Fibroblast of lung (primary cell): ENCODE measurements at regions not wholly inside any gene's neighbourhood (a gene's known extent, or its start where the extent isn't known, plus 50 kb on each side); places are given as distances from the start of the nearest gene placed in this dataset.

Experiments used
- DNase-seq, 2 donors: peaks; one replicate each; pipeline versions ENCODE4 v3.0.0 to v3.0.0-alpha.2; 2010; ENCODE audit warnings: low read depth in 2 of 2
- H2AFZ ChIP-seq: 2 replicates; pipeline ENCODE4 v1.5.1; 2012; ENCODE audit warnings: low read length, control low read depth, inconsistent platforms
- H3K27ac ChIP-seq: 2 replicates; pipeline ENCODE4 v1.5.1; 2011; ENCODE audit warnings: low read length, control low read depth; ENCODE audit not compliant: insufficient read depth
- H3K27me3 ChIP-seq: 2 replicates; pipeline ENCODE4 v1.5.1; 2011; ENCODE audit warnings: mild to moderate bottlenecking, low read length; ENCODE audit not compliant: control insufficient read depth, insufficient read depth
- H3K36me3 ChIP-seq: 2 replicates; pipeline ENCODE4 v1.5.1; 2011; ENCODE audit warnings: low read length; ENCODE audit not compliant: control insufficient read depth, insufficient read depth
- H3K4me1 ChIP-seq: 2 replicates; pipeline ENCODE4 v1.5.1; 2011; ENCODE audit warnings: low read length; ENCODE audit not compliant: control insufficient read depth, insufficient read depth; ENCODE audit errors: extremely low read depth
- H3K4me2 ChIP-seq: 2 replicates; pipeline ENCODE4 v1.5.1; 2011; ENCODE audit warnings: low read length, control low read depth; ENCODE audit not compliant: insufficient read depth; ENCODE audit errors: extremely low read depth
- H3K4me3 ChIP-seq, 4 experiments: fragments of 200-600 bp in 1 of 4; sonication (generic) in 1 of 4; replicated peaks in 1 of 4; 2 replicates each; pipeline ENCODE4 v1.5.1; 2011 to 2016; ENCODE audit warnings: low read length in 4 of 4, low read depth in 3 of 4, mild to moderate bottlenecking in 3 of 4, control low read depth in 2 of 4, inconsistent platforms in 1 of 4, mixed read lengths in 1 of 4; ENCODE audit not compliant: insufficient read depth in 1 of 4; ENCODE audit errors: control extremely low read depth in 1 of 4
- H3K79me2 ChIP-seq: 2 replicates; pipeline ENCODE4 v1.5.1; 2012; ENCODE audit warnings: mild to moderate bottlenecking, low read length, inconsistent platforms; ENCODE audit not compliant: control insufficient read depth, insufficient read depth
- H3K9ac ChIP-seq: 2 replicates; pipeline ENCODE4 v1.5.1; 2011; ENCODE audit warnings: mild to moderate bottlenecking, low read length, control low read depth; ENCODE audit not compliant: insufficient read depth
- H3K9me3 ChIP-seq: 2 replicates; pipeline ENCODE4 v1.5.1; 2012; ENCODE audit warnings: low read depth, low read length; ENCODE audit not compliant: control insufficient read depth, insufficient read depth
- H4K20me1 ChIP-seq: 2 replicates; pipeline ENCODE4 v1.5.1; 2011; ENCODE audit warnings: low read length; ENCODE audit not compliant: control insufficient read depth, insufficient read depth; ENCODE audit errors: extremely low read depth
- CTCF ChIP-seq, 2 donors: IDR thresholded peaks in 1 of 2; conservative IDR thresholded peaks in 1 of 2; 1 replicate in 1 of 2; 2 replicates in 1 of 2; pipeline ENCODE4 v1.5.1; 2011 to 2012; ENCODE audit warnings: low read length in 2 of 2, control low read depth in 1 of 2, inconsistent platforms in 1 of 2, low read depth in 1 of 2, mild to moderate bottlenecking in 1 of 2
- EZH2 ChIP-seq: IDR thresholded peaks from 2 replicates; pipeline ENCODE4 v1.5.1; 2012; ENCODE audit warnings: low read length, control low read depth, mild to moderate bottlenecking; ENCODE audit errors: missing control alignments

DNA sequence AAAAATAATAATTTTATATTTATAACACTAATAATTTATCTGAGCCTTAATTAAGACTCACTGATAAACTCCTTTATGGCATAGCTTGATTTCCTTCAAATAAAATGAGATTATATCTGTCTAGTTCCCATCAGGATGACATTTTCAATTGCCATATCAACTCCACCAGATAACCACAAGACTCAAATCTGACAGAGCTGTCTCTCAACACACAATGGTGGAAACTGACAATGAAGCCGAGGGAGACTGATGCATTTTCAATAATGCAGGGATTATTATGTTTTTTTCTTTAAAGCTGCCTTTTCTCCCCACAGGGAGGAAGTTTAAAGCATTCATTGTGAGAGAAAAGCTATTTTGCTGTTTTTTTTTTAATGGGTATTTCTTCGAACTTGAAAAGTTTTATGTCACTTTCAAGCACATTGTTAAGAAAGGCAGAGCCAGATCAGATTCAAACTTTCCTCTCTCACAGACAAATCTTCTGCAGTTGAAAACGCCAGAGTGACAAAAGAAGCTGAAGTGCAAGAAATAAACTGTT is 1326.9 kb upstream of the MIR17HG start:
- Histone ChIP-seq H4K20me1 (no peaks in the 10 kb centered on the region), H3K9ac (no peak overlapping the region), H2AFZ (no peak overlapping the region), H3K4me2 (no peak overlapping the region), H3K36me3 (no peaks in the 10 kb centered on the region), H3K9me3 (no peaks in the 10 kb centered on the region), H3K4me1 (no peaks in the 10 kb centered on the region), H3K27ac (no peak overlapping the region), H3K4me3 (no peak overlapping the region), H3K79me2 (no peaks in the 10 kb centered on the region), H3K27me3 (no peaks in the 10 kb centered on the region)
- no peak for DNase-seq
- TF ChIP-seq CTCF (conservative IDR thresholded peaks at IDR 0.05 in 1 of 2, IDR thresholded peaks at IDR 0.05 in 1 of 2; ENCODE audit: low read depth in 1 of 2, low read length in 2 of 2) = no peak
- TF ChIP-seq EZH2 = no peak

DNA sequence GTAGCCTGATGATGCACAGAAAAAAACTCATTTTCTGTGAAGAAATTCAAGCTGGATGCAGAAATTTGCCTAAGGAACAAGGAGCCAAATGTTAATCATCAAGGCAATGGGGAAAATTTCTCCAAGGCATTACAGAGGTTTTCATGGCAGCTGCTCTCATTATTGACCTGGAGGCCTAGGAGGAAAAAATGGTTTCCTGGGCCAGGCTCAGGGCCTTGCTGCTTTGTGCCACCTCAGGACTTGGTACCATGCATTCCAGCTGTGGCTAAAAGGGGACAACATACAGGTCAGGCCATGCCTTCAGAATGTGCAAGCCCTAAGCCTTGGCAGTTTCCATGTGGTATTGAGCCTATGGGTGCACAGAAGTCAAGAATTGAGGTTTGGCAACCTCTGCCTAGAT is 1320.1 kb upstream of the MIR17HG start:
- Histone ChIP-seq H4K20me1 (no peaks in the 10 kb centered on the region), H3K36me3 (no peaks in the 10 kb centered on the region), H3K27ac (no peak overlapping the region), H3K4me2 (no peak overlapping the region), H3K79me2 (no peaks in the 10 kb centered on the region), H3K9me3 (no peaks in the 10 kb centered on the region), H3K4me3 (no peak overlapping the region), H3K9ac (no peak overlapping the region), H3K4me1 (no peaks in the 10 kb centered on the region), H2AFZ (no peak overlapping the region), H3K27me3 (no peaks in the 10 kb centered on the region)
- DNase-seq = no peak
- TF ChIP-seq CTCF (conservative IDR thresholded peaks at IDR 0.05 in 1 of 2, IDR thresholded peaks at IDR 0.05 in 1 of 2; ENCODE audit: low read depth in 1 of 2, low read length in 2 of 2) = no peak
- no peak for TF ChIP-seq EZH2

GRCh38 chr13:90032313-90032712 is 1315.2 kb upstream of the MIR17HG start:
- TF ChIP-seq EZH2 (no peak), CTCF (conservative IDR thresholded peaks at IDR 0.05 in 1 of 2, IDR thresholded peaks at IDR 0.05 in 1 of 2; ENCODE audit: low read depth in 1 of 2, low read length in 2 of 2) (no peak)
- Histone ChIP-seq H3K9ac (no peak overlapping the region), H3K79me2 (no peaks in the 10 kb centered on the region), H3K4me1 (no peaks in the 10 kb centered on the region), H3K27me3 (no peaks in the 10 kb centered on the region), H3K27ac (no peak overlapping the region), H4K20me1 (no peaks in the 10 kb centered on the region), H3K9me3 (no peaks in the 10 kb centered on the region), H3K4me3 (no peak overlapping the region), H2AFZ (no peak overlapping the region), H3K4me2 (no peak overlapping the region), H3K36me3 (no peaks in the 10 kb centered on the region)
- no peak for DNase-seq
